CD4-positive, alpha-beta T cell treated with Interleukin-6 for 4 hours (primary cell): ENCODE measurements at regions not wholly inside any gene's neighbourhood (a gene's known extent, or its start where the extent isn't known, plus 50 kb on each side); places are given as distances from the start of the nearest gene placed in this dataset.
"Not testable (repeated sequence)": the region's sequence is repeated elsewhere in the genome, so short reads cannot be mapped to it uniquely, and the experiment has no call there.

Experiments used
- DNase-seq: peaks from one replicate; pipeline ENCODE4 v3.0.0-alpha.2; 2020; ENCODE audit warnings: mixed read lengths

DNA sequence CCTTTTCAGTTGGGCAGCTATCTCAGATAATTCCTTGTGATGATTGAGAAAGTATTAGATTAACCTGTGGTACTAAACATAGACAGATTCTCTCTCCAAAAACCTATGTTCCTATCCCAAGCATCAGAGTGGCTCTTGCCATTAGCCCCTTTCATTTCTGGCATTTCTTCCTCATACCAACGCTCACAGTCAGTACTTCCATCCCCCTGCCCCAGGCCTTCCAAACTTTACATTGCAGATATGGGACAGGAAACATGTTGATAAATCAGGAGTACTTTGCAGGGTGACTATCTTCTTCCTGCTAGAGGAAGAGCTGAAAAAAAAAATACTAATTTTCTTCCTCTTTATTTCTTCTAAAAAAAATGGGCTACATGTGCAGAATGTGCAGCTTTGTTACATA, 442.6 kb upstream of the RGMB start:
- no peak for DNase-seq

DNA sequence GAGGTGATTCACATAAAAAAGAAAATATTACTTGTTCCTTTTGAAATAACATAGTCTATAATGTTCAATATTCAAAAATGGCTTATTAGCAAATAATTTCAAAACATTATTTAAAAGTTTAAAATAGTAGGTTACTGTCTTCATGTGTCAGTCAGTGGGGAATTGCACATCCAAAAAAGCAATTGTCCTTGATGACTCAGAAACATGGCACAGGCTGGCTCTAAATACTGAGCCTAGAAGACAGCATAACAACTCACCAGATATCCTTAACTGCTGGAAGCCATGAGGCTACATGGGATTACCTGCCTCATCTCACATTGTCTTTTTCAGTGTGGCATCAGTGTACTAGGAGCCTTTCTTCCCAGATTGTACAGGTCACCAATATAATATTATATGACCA, 439.5 kb upstream of the RGMB start:
- no peak for DNase-seq

GRCh38 chr5:98334946-98335345, 438.5 kb upstream of the RGMB start:
- DNase-seq = no peak

- no peak for DNase-seq
Observed at GRCh38 chr5:98339141-98339848, 434.2 kb upstream of the RGMB start.

- no peak for DNase-seq
Observed at GRCh38 chr5:98341038-98342032, 432.1 kb upstream of the RGMB start.

- not testable (repeated sequence) for DNase-seq
Observed at GRCh38 chr5:98342958-98343660, 430.4 kb upstream of the RGMB start.

- no peak for DNase-seq
Observed at GRCh38 chr5:98349251-98349989, 424.0 kb upstream of the RGMB start.

DNA sequence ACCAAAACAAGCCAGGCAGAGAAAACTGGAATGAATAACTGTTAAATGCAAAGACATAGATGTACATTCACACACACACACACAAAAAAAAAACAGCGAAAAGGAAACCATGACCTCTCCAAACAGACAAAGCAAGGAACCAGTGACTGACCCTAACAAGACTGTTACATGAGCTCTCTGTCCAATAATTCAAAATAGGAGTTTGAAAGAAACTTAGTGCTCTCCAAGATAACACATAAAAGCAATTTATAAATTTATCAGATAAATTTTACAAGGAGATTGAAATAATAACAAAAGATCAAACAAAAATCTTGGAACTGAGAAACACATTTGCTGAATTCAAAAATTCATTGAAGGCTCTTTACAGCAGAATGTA, 423.5 kb upstream of the RGMB start:
- no peak for DNase-seq

DNA sequence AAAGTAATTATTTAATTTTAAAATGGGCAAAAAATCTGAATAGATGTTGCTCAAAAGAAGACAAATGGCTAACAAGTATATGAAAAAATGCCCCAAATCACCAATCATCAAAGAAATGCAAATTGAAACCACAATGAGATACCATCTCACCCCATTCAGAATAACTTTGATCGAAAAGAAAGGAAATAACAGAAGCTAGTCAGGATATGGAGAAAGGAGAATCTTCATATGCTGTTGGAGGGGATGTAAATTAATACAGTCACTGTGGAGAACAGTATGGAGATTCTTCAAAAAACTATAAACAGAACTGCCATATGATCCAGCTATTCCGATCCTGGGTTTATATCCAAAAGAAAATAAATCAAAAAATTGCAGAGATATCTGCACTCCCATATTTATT, 418.5 kb upstream of the RGMB start:
- no peak for DNase-seq

- no peak for DNase-seq
Observed at GRCh38 chr5:98360548-98360947, 412.9 kb upstream of the RGMB start.

DNA sequence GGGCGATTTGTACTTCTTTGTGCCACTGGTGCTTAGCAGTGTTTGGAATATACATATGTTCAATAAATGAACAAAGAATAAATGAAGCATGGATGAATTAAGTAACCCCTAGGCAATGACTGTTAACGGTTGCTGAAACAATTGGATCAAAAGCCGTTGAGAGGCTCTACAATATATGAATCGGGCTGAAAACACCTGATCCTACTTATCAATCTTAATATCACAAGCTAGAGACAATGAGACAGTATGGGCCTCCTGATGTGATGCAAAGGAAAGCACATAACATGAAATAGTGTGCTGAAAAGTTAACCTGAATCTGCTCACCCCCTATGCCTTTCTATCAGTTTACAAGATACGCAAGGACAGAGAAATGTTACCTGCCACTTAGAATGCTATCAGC, 410.3 kb upstream of the RGMB start:
- no peak for DNase-seq

DNA sequence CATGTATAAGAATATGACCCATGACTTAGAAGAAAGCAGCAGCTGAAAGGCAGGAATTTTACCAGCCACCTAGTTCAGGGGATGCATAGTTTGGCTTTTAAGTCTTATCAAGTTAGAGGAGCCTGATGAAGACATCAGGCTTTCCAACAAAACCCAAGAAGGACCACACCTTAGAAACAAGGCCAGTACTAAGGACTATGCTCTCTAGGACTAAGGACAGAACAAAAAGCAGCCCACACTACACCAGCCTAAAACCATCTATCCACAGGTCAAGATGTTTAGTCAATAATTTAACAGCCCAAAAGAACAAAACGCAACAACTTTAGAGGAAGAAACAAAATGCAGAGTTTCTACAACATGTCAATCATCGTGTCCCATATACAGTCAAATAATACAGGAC, 408.9 kb upstream of the RGMB start:
- no peak for DNase-seq

- DNase-seq = no peak
Observed at GRCh38 chr5:98365126-98365525, 408.3 kb upstream of the RGMB start.

DNA sequence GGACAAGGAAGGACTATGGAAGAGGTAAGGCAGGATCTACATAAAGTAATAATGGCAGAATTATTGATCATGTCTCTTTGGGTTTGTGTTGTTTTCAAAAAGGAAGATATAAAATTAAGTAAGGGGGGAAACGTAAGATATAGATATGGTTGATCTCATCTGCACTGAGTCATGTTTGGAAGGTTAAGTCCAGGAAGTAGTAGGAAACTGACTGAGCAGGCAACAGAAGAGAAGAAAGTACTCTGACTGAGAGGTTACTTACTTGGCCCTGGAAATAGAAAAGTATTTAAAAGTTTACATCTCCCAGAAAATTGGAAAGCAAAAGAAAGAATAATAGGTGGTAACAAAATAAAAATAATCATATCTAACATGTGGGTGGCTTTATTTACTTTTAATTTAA, 405.3 kb upstream of the RGMB start:
- no peak for DNase-seq

DNA sequence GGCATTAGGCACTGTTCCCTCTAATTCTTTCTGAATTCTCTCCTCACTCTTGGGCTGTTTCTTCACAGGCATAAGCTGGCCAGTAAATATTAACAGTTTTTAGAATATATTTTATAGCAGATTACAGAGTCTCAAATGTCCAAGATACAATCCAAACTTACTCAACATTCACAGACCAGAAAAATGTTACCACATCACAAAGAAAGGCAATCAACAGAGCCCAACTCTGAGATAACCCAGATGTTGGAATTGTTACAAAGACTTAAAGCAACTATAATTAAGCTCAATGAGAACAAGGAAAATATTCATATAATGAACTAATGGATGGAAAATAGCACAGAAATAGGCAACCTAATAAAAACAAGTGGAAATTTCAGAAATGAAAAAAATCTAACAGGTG, 401.1 kb upstream of the RGMB start:
- DNase-seq = no peak

GRCh38 chr5:98391921-98392625, 381.4 kb upstream of the RGMB start:
- no peak for DNase-seq

GRCh38 chr5:98393205-98393604, 380.3 kb upstream of the RGMB start:
- not testable (repeated sequence) for DNase-seq

- no peak for DNase-seq
Observed at GRCh38 chr5:98397081-98397480, 376.4 kb upstream of the RGMB start.

DNA sequence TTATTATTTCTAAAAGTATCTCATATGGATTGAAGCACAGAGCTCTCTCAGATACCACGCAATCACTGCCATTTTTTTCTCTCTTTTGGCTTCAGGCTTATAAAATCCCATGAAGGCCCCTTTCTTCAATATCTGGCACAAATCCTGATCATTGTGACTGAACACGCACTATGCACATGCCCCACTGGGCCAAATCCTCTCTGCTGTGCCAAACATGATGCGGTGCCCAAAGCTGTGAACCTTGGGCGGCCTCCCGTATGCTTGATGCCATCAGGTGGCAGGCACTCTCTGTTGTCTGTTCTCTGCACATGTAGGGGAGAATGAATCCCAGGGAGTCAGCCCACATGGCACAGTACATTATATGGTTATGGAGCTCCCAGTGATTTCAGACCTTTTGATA, 375.0 kb upstream of the RGMB start:
- DNase-seq = no peak

GRCh38 chr5:98401656-98402055, 371.8 kb upstream of the RGMB start:
- DNase-seq = no peak

DNA sequence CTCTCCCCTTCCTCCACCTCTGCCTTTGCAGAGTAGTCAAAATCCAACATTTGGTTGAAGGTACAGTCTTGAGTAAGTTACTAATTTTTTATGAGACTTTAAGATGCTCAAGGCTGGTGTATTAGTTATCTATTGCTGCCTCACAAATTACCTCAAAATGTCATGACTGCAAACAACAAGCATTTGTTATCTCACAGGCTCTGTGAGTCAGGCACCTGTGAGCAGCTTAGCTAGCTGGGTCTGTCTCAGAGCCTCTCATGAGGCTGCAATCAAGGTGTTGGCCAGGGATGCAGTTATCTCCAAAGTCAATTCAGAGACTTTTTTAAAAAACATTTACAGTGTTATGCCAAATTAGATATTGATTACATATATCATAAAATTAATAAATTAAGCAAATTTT, 371.3 kb upstream of the RGMB start:
- no peak for DNase-seq

GRCh38 chr5:98403131-98403530, 370.3 kb upstream of the RGMB start:
- no peak for DNase-seq
